HepG2 (cell line): ENCODE measurements at regions not wholly inside any gene's neighbourhood (a gene's known extent, or its start where the extent isn't known, plus 50 kb on each side); places are given as distances from the start of the nearest gene placed in this dataset.

Source experiments
- ATAC-seq: fragments of 200-7000 bp; cut with Tn5 transposase; 3 replicates; pipeline ENCODE4 v1.9.1; 2020; ENCODE audit warnings: mild to moderate bottlenecking, moderate library complexity
- BruUV-seq: library from RNA; stranded (reverse); fragments of 400-500 nt; replicated peaks from 2 replicates; lab custom pipeline; 2021; lab: Mats Ljungman, UMichigan
- CTCF ChIA-PET: fragments of 300-600 bp; formaldehyde crosslinking; extraction: SDS; loops from one replicate; lab custom pipeline; 2021; ENCODE audit warnings: low total read pairs, inconsistent platforms, low intra/inter-chr PET ratio; lab: Yijun Ruan, JAX
- POLR2A ChIA-PET: fragments of 350-600 bp; sonication (Branson Sonifier 250); formaldehyde crosslinking; loops from one replicate; lab custom pipeline; 2020; ENCODE audit warnings: antibody characterized with exemption, inconsistent platforms; lab: Yijun Ruan, JAX
- DNase-seq: peaks from one replicate; pipeline ENCODE4 v3.0.0-alpha.2; 2015; ENCODE audit warnings: low spot score
- FAIRE-seq: peaks from 3 replicates; lab custom pipeline; 2011; peaks lifted over from hg19 to GRCh38; lab: Jason Lieb, UNC
- H2AFZ ChIP-seq: one replicate; pipeline ENCODE4 v1.6.1; 2011; ENCODE audit warnings: low read length, inconsistent platforms
- H3K27ac ChIP-seq: fragments of 300-600 bp; 3 replicates; pipeline ENCODE4 v1.8.0; 2011; ENCODE audit warnings: mixed run types, mild to moderate bottlenecking, mixed read lengths, low read length, inconsistent platforms; ENCODE audit not compliant: insufficient read depth; ENCODE audit errors: extremely low read length
- H3K27me3 ChIP-seq, 2 experiments: fragments of 200-600 bp in 1 of 2; 2 replicates in 1 of 2; 3 replicates in 1 of 2; pipeline versions ENCODE4 v1.6.0 to v1.8.0; 2011; ENCODE audit warnings: low read length in 2 of 2, mild to moderate bottlenecking in 2 of 2, moderate library complexity in 2 of 2, inconsistent platforms in 1 of 2; ENCODE audit not compliant: insufficient read depth in 2 of 2, control insufficient read depth in 1 of 2
- H3K36me3 ChIP-seq, 2 experiments: fragments of 200-600 bp in 1 of 2; replicated peaks in 1 of 2; 2 replicates in 1 of 2; 3 replicates in 1 of 2; pipeline versions ENCODE4 v1.5.1 to v1.8.0; 2011; ENCODE audit warnings: low read length in 2 of 2, inconsistent platforms in 1 of 2; ENCODE audit not compliant: insufficient read depth in 2 of 2, control insufficient read depth in 1 of 2
- H3K4me1 ChIP-seq: 2 replicates; pipeline ENCODE4 v1.5.1; 2012; ENCODE audit warnings: low read length, inconsistent platforms; ENCODE audit not compliant: insufficient read depth
- H3K4me2 ChIP-seq: 2 replicates; pipeline ENCODE4 v1.6.0; 2011; ENCODE audit warnings: low read depth, low read length, inconsistent platforms
- H3K4me3 ChIP-seq, 3 experiments: fragments of 200-600 bp in 1 of 3; sonication (generic), shearing (Covaris generic) in 1 of 3; replicated peaks in 1 of 3; 2 replicates each; pipeline ENCODE4 v1.5.1; 2011 to 2016; ENCODE audit warnings: low read length in 3 of 3, inconsistent platforms in 2 of 3, low read depth in 2 of 3, mild to moderate bottlenecking in 2 of 3, control low read depth in 1 of 3, mixed read lengths in 1 of 3; ENCODE audit not compliant: insufficient read depth in 1 of 3
- H3K79me2 ChIP-seq: one replicate; pipeline ENCODE4 v1.6.1; 2011; ENCODE audit warnings: low read length, inconsistent platforms; ENCODE audit not compliant: insufficient read depth
- H3K9ac ChIP-seq: 2 replicates; pipeline ENCODE4 v1.6.0; 2011; ENCODE audit warnings: mild to moderate bottlenecking, low read depth, low read length, inconsistent platforms; ENCODE audit not compliant: insufficient read depth
- H3K9me3 ChIP-seq: 2 replicates; pipeline ENCODE4 v1.5.1; 2012; ENCODE audit warnings: mild to moderate bottlenecking, low read length
- H4K20me1 ChIP-seq: 2 replicates; pipeline ENCODE4 v1.6.0; 2011; ENCODE audit warnings: inconsistent platforms, mild to moderate bottlenecking, low read length, moderate library complexity; ENCODE audit not compliant: insufficient read depth
- ARNTL ChIP-seq: sonication (generic); formaldehyde crosslinking; IDR thresholded peaks from 2 replicates; pipeline ENCODE4 v1.4.0; 2020; ENCODE audit warnings: mild to moderate bottlenecking, missing genetic modification reagents
- ATAD3A ChIP-seq: sonication (generic); formaldehyde crosslinking; IDR thresholded peaks from 2 replicates; pipeline ENCODE4 v1.4.0; 2020; ENCODE audit warnings: missing genetic modification reagents
- BCLAF1 ChIP-seq: fragments of 450-650 bp; IDR thresholded peaks from 2 replicates; pipeline ENCODE4 v1.6.1; 2017; ENCODE audit warnings: mild to moderate bottlenecking
- DZIP1 ChIP-seq: sonication (generic); formaldehyde crosslinking; IDR thresholded peaks from 2 replicates; pipeline ENCODE4 v1.5.0; 2020; ENCODE audit warnings: mild to moderate bottlenecking, missing genetic modification reagents
- ETV6 ChIP-seq: sonication (generic); formaldehyde crosslinking; conservative IDR thresholded peaks from 2 replicates; pipeline ENCODE4 v1.4.0; 2020; ENCODE audit warnings: missing genetic modification reagents
- FOXM1 ChIP-seq: sonication (generic); formaldehyde crosslinking; IDR thresholded peaks from 2 replicates; pipeline ENCODE4 v1.5.0; 2020; ENCODE audit warnings: missing genetic modification reagents
- FOXP1 ChIP-seq, 2 experiments: fragments of 450-650 bp in 1 of 2; IDR thresholded peaks; 2 replicates each; pipeline ENCODE4 v1.6.1; 2017 to 2018; ENCODE audit warnings: antibody characterized with exemption in 1 of 2
- KDM5B ChIP-seq: sonication (generic); formaldehyde crosslinking; IDR thresholded peaks from 2 replicates; pipeline ENCODE4 v1.4.0; 2020; ENCODE audit warnings: missing genetic modification reagents, mild to moderate bottlenecking, borderline replicate concordance
- NBN ChIP-seq: fragments of 450-650 bp; conservative IDR thresholded peaks from 2 replicates; pipeline ENCODE4 v1.6.1; 2017
- PATZ1 ChIP-seq: sonication (generic); formaldehyde crosslinking; IDR thresholded peaks from 2 replicates; pipeline ENCODE4 v1.4.0; 2020; ENCODE audit warnings: missing genetic modification reagents
- RORA ChIP-seq: sonication (generic); formaldehyde crosslinking; IDR thresholded peaks from 2 replicates; pipeline ENCODE4 v1.5.0; 2020; ENCODE audit warnings: mild to moderate bottlenecking, missing genetic modification reagents, moderate library complexity
- TARDBP ChIP-seq: sonication (generic); formaldehyde crosslinking; IDR thresholded peaks from 2 replicates; pipeline ENCODE4 v1.8.0; 2022; ENCODE audit warnings: mild to moderate bottlenecking, missing genetic modification reagents
- ZNF569 ChIP-seq: sonication (generic); formaldehyde crosslinking; IDR thresholded peaks from 2 replicates; pipeline ENCODE4 v1.5.0; 2020; ENCODE audit warnings: mild to moderate bottlenecking, missing genetic modification reagents, moderate library complexity, borderline replicate concordance
- ZNF891 ChIP-seq: sonication (generic); formaldehyde crosslinking; IDR thresholded peaks from 2 replicates; pipeline ENCODE4 v1.5.0; 2020; ENCODE audit warnings: mild to moderate bottlenecking, missing genetic modification reagents
- WGBS: methylation state at CpG from one replicate; pipeline ENCODE4 v1.1.6; 2017; ENCODE audit warnings: low lambda C conversion rate; 5-methylcytosine and 5-hydroxymethylcytosine counted together
- in situ Hi-C: cut with HindIII; loops from 2 replicates; pipeline ENCODE4 v1.10.0; 2017; ENCODE audit warnings: low pct_unique_long_range_greater_than_20kb; ENCODE audit not compliant: extremely low pct_ligation_motif_present
- intact Hi-C: fragments of 100-400 bp; cut with micrococcal nuclease; formaldehyde crosslinking; loops from one replicate; pipeline ENCODE4 v1.10.0; 2022; ENCODE audit not compliant: unreplicated experiment
- TF ChIP-seq, protein P1 (sequence below): sonication (generic); formaldehyde crosslinking; IDR thresholded peaks from 2 replicates; pipeline ENCODE4 v1.5.0; 2020; ENCODE audit warnings: missing genetic modification reagents, mild to moderate bottlenecking, borderline replicate concordance
- TF ChIP-seq, protein P2 (sequence below): sonication (generic); formaldehyde crosslinking; IDR thresholded peaks from 2 replicates; pipeline ENCODE4 v1.4.0; 2020; ENCODE audit warnings: mild to moderate bottlenecking, missing genetic modification reagents

DNA sequence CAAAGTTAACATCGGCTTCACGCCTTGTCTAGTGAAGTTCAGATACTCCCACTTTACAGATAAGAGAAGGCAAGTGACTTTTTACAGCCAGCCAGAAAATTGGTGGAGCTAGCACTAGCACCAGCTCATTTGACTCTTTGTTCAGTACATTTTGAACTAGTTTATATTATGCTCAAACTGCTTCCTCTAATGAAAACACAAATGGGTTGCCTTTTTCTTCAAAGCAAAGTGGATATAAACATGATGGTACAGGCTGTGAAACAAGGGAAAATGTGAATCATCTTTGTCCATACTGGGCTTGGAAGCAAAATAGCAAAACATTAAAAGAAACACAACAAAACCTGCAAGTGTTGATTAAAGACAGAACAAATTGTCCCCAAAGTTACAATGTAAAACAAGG is 99.6 kb upstream of the LHCGR start (continued):
- TF ChIP-seq DZIP1 (CRISPR knock-in tag) (no peak), KDM5B (CRISPR knock-in tag) (no peak)

DNA sequence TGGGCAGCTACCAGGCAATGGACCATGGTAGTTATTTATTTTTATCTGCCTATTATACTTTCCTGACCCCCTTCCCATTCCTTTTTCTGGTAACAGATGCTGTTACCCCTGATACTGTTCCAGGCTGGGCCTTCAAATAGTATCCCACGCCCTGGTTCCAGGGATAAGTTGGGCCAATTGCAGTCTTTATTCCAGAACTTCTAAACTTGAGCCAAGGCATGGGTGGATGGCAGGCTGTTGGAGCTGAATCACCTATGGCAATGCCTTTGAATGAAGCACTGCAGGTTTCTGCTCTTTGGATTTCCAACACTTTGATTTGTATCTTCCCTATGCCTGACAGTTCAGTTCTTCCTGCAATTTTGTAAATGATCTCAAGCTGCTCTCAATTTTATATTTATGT is 99.2 kb upstream of the LHCGR start:
- Histone ChIP-seq H3K9ac (no peak overlapping the region), H3K27ac (no peak overlapping the region), H3K4me2 (no peak overlapping the region), H2AFZ (no peak overlapping the region), H3K79me2 (no peaks in the 10 kb centered on the region), H3K4me3 (no peak overlapping the region), H3K9me3 (no peaks in the 10 kb centered on the region), H3K27me3 (no peaks in the 10 kb centered on the region), H3K4me1 (no peaks in the 10 kb centered on the region), H4K20me1 (no peaks in the 10 kb centered on the region), H3K36me3 (no peaks in the 10 kb centered on the region)
- intact Hi-C loops = no loop called here
- ATAC-seq (no peak), DNase-seq (no peak), FAIRE-seq (no peak)
- in situ Hi-C loops = no loop called here
- CTCF ChIA-PET = no interaction called here
- 0% methylated on average over 1 of the region's 1 CpG for WGBS
- POLR2A ChIA-PET = no interaction called here
- no TSS peak for BruUV-seq
- TF ChIP-seq ATAD3A (CRISPR knock-in tag) (no peak), PATZ1 (CRISPR knock-in tag) (no peak), ZNF569 (CRISPR knock-in tag) (no peak), FOXM1 (CRISPR knock-in tag) (no peak), ETV6 (no peak), FOXP1 (IDR thresholded peaks at IDR 0.05) (no peak), FOXP1 (CRISPR knock-in tag; IDR thresholded peaks at IDR 0.05) (no peak), TARDBP (CRISPR knock-in tag) (no peak), RORA (CRISPR knock-in tag) (no peak), ZNF891 (no peak), BCLAF1 (no peak), ARNTL (CRISPR knock-in tag) (no peak), NBN (no peak)
- TF ChIP-seq, protein P1, sequence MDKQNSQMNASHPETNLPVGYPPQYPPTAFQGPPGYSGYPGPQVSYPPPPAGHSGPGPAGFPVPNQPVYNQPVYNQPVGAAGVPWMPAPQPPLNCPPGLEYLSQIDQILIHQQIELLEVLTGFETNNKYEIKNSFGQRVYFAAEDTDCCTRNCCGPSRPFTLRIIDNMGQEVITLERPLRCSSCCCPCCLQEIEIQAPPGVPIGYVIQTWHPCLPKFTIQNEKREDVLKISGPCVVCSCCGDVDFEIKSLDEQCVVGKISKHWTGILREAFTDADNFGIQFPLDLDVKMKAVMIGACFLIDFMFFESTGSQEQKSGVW (CRISPR knock-in tag) = no peak
- TF ChIP-seq, protein P2, sequence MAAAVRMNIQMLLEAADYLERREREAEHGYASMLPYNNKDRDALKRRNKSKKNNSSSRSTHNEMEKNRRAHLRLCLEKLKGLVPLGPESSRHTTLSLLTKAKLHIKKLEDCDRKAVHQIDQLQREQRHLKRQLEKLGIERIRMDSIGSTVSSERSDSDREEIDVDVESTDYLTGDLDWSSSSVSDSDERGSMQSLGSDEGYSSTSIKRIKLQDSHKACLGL (CRISPR knock-in tag) = no peak
